ENCODE measurements at regions not wholly inside any gene's neighbourhood (a gene's known extent, or its start where the extent isn't known, plus 50 kb on each side); places are given as distances from the start of the nearest gene placed in this dataset.
A peak's percentile ranks its signal among the peaks of the same experiment; 100 is the strongest.

DNA sequence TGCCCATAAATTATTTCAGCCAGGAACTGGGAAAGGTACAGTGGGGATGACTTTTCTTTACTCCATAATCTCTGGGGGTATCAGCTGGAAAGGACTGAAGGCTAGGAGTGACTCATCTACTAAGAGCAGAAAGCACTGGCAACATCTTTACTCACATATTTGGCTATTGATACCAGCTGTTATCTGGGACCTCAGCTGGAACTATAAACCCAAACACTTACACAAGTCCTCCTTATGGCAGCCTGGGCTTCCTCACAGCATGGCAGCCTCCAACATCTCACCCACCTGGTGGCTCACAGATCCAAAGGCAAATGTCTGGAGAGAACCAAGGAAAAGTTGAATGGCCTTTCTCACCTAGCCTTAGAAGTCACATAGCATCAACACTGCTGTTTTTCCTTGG, 379.0 kb upstream of the RND3 start:
- Histone ChIP-seq H3K4me1 (ENCODE audit: insufficient read depth, low read length) (no peaks in the 10 kb centered on the region), H3K27ac (ENCODE audit: low read depth, low read length) (no peak overlapping the region), H3K36me3 (ENCODE audit: insufficient read depth, low read length) (no peaks in the 10 kb centered on the region), H4K20me1 (ENCODE audit: insufficient read depth, low read length) (no peaks in the 10 kb centered on the region), H3K9ac (ENCODE audit: low read length) (no peak overlapping the region), H3K9me3 (ENCODE audit: insufficient read depth, low read depth, low read length) (no peaks in the 10 kb centered on the region), H2AFZ (ENCODE audit: low read depth, low read length) (no peak overlapping the region), H3K4me3 (ENCODE audit: insufficient read depth, low read depth, low read length) (no peak overlapping the region), H3K4me2 (ENCODE audit: low read length) (no peak overlapping the region), H3K79me2 (ENCODE audit: insufficient read depth, low read length) (no peaks in the 10 kb centered on the region), H3K27me3 (ENCODE audit: insufficient read depth, low read length) (no peaks in the 10 kb centered on the region)
- DNase-seq (ENCODE audit: low read depth) (peak; percentile 51), FAIRE-seq (no peak)
- TF ChIP-seq, protein P1, sequence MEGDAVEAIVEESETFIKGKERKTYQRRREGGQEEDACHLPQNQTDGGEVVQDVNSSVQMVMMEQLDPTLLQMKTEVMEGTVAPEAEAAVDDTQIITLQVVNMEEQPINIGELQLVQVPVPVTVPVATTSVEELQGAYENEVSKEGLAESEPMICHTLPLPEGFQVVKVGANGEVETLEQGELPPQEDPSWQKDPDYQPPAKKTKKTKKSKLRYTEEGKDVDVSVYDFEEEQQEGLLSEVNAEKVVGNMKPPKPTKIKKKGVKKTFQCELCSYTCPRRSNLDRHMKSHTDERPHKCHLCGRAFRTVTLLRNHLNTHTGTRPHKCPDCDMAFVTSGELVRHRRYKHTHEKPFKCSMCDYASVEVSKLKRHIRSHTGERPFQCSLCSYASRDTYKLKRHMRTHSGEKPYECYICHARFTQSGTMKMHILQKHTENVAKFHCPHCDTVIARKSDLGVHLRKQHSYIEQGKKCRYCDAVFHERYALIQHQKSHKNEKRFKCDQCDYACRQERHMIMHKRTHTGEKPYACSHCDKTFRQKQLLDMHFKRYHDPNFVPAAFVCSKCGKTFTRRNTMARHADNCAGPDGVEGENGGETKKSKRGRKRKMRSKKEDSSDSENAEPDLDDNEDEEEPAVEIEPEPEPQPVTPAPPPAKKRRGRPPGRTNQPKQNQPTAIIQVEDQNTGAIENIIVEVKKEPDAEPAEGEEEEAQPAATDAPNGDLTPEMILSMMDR (IDR thresholded peaks at IDR 0.05; ENCODE audit: insufficient read depth, low read depth, low read length): no peak
- no peak for TF ChIP-seq EZH2 (IDR thresholded peaks at IDR 0.05; ENCODE audit: insufficient read depth, low read length)
- Mint-ChIP-seq H3K27me3 (ENCODE audit: low read depth, unreplicated experiment) (no peaks in the 10 kb centered on the region), H3K27ac (ENCODE audit: unreplicated experiment) (no peak overlapping the region), H3K4me3 (ENCODE audit: unreplicated experiment) (no peak overlapping the region), H3K4me1 (ENCODE audit: low read depth, unreplicated experiment) (no peaks in the 10 kb centered on the region), H3K9me3 (ENCODE audit: unreplicated experiment) (peaks cover 9% of the 10 kb centered on the region), H3K36me3 (ENCODE audit: low read depth, unreplicated experiment) (no peaks in the 10 kb centered on the region)

DNA sequence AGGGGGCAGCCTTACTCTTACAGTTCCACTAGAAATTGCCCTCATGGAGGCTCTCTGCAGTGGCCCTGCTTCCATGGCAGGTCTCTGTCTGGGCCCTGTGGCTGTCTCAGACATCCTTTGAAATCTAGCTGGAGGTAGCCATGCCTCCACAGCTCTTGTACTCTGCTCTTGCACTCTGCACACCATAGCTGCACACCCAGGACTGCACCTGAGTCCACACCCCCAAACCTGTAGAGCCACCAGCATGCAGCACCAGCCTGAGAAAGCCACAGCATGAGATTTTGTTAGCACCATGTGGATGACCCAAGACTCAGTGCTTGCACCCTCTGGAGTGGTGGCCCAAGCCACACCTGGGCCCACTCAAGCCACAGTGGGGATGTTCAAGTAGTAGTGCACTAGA, 376.2 kb upstream of the RND3 start:
- H3K36me3 ChIP-seq (ENCODE audit: insufficient read depth, low read length): no peaks in the 10 kb centered on the region
- no peak overlapping the region for H2AFZ ChIP-seq (ENCODE audit: low read depth, low read length)
- H3K27ac ChIP-seq (ENCODE audit: low read depth, low read length): no peak overlapping the region
- H3K9me3 ChIP-seq (ENCODE audit: insufficient read depth, low read depth, low read length): no peaks in the 10 kb centered on the region
- Mint-ChIP-seq H3K4me1 (ENCODE audit: low read depth, unreplicated experiment) (no peaks in the 10 kb centered on the region), H3K36me3 (ENCODE audit: low read depth, unreplicated experiment) (no peaks in the 10 kb centered on the region), H3K4me3 (ENCODE audit: unreplicated experiment) (no peak overlapping the region), H3K27me3 (ENCODE audit: low read depth, unreplicated experiment) (no peaks in the 10 kb centered on the region), H3K9me3 (ENCODE audit: unreplicated experiment) (peaks cover 9% of the 10 kb centered on the region), H3K27ac (ENCODE audit: unreplicated experiment) (no peak overlapping the region)
- no peak for DNase-seq (ENCODE audit: low read depth)
- no peak overlapping the region for H3K9ac ChIP-seq (ENCODE audit: low read length)
- H3K79me2 ChIP-seq (ENCODE audit: insufficient read depth, low read length): no peaks in the 10 kb centered on the region
- H3K4me1 ChIP-seq (ENCODE audit: insufficient read depth, low read length): no peaks in the 10 kb centered on the region
- H3K4me2 ChIP-seq (ENCODE audit: low read length): no peak overlapping the region
- no peak overlapping the region for H3K4me3 ChIP-seq (ENCODE audit: insufficient read depth, low read depth, low read length)
- H3K27me3 ChIP-seq (ENCODE audit: insufficient read depth, low read length): no peaks in the 10 kb centered on the region
- H4K20me1 ChIP-seq (ENCODE audit: insufficient read depth, low read length): no peaks in the 10 kb centered on the region
- TF ChIP-seq EZH2 (IDR thresholded peaks at IDR 0.05; ENCODE audit: insufficient read depth, low read length): no peak
- TF ChIP-seq, protein P1 (IDR thresholded peaks at IDR 0.05; ENCODE audit: insufficient read depth, low read depth, low read length): no peak
- no peak for FAIRE-seq

DNA sequence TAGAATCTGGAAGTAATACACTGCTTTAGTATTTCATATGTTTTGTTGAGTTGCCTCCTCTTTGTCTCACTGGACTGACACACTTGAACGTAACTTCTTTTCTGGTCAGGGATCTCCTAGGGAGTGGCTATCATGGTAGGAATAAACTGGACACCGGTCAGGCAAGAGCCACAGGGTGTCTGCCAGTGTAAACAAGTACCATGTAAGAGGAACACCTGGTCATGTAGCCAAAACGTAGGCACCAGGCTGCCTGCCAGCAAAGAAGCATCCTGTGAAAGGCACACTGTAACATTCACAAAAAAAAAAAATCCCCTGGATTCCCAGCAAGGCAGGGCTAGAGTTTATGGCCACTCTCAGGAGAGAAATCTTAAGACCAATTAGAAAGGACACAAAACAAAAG, 372.8 kb upstream of the RND3 start:
- FAIRE-seq: no peak
- DNase-seq (ENCODE audit: low read depth): no peak
- no peak overlapping the region for H3K27ac ChIP-seq (ENCODE audit: low read depth, low read length)
- H3K4me1 Mint-ChIP-seq (ENCODE audit: low read depth, unreplicated experiment): no peaks in the 10 kb centered on the region
- TF ChIP-seq, protein P1 (IDR thresholded peaks at IDR 0.05; ENCODE audit: insufficient read depth, low read depth, low read length): no peak
- TF ChIP-seq EZH2 (IDR thresholded peaks at IDR 0.05; ENCODE audit: insufficient read depth, low read length): no peak
- H3K4me3 ChIP-seq (ENCODE audit: insufficient read depth, low read depth, low read length): no peak overlapping the region
- H3K79me2 ChIP-seq (ENCODE audit: insufficient read depth, low read length): no peaks in the 10 kb centered on the region
- no peak overlapping the region for H3K4me2 ChIP-seq (ENCODE audit: low read length)
- H3K4me1 ChIP-seq (ENCODE audit: insufficient read depth, low read length): no peaks in the 10 kb centered on the region
- H3K9me3 ChIP-seq (ENCODE audit: insufficient read depth, low read depth, low read length): no peaks in the 10 kb centered on the region
- H3K27me3 Mint-ChIP-seq (ENCODE audit: low read depth, unreplicated experiment): no peaks in the 10 kb centered on the region
- H3K4me3 Mint-ChIP-seq (ENCODE audit: unreplicated experiment): no peak overlapping the region
- no peaks in the 10 kb centered on the region for H4K20me1 ChIP-seq (ENCODE audit: insufficient read depth, low read length)
- H3K36me3 Mint-ChIP-seq (ENCODE audit: low read depth, unreplicated experiment): no peaks in the 10 kb centered on the region
- no peak overlapping the region for H2AFZ ChIP-seq (ENCODE audit: low read depth, low read length)
- peaks cover 6% of the 10 kb centered on the region for H3K9me3 Mint-ChIP-seq (ENCODE audit: unreplicated experiment)
- H3K9ac ChIP-seq (ENCODE audit: low read length): no peak overlapping the region
- H3K36me3 ChIP-seq (ENCODE audit: insufficient read depth, low read length): no peaks in the 10 kb centered on the region
- H3K27ac Mint-ChIP-seq (ENCODE audit: unreplicated experiment): no peak overlapping the region
- H3K27me3 ChIP-seq (ENCODE audit: insufficient read depth, low read length): no peaks in the 10 kb centered on the region

Data from astrocyte (in vitro differentiated cells and primary cell).